HUDEP-2 (cell line): ENCODE measurements at regions not wholly inside any gene's neighbourhood (a gene's known extent, or its start where the extent isn't known, plus 50 kb on each side); places are given as distances from the start of the nearest gene placed in this dataset.

Experiments used
- DNase-seq, 76 experiments: peaks; one replicate each; lab custom pipeline; 2025; ENCODE audit not compliant: unreplicated experiment in 76 of 76; lab: John Stamatoyannopoulos, UW

GRCh38 chr18:61216051-61216450, 117.2 kb upstream of the CDH20 start:
- no peak for DNase-seq

GRCh38 chr18:61222206-61222605, 111.0 kb upstream of the CDH20 start:
- DNase-seq: no peak

DNA sequence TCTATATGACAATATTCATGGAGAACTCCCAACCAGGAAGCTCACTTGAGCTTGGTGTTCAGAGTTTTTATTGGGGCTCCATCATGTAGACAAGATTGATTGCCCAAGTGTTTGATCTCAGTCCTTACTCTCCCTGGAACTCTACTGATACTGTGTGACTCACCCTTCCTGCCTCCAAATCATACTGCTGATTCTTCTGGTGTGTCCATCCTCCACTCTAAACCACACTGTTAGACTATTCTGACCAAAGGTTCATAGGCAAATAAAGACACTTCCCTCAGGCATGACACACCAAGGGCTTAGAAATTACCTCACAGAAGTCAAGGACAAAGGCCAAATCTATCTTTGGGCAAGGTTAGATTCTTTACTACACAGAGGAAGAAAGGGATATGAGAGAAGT, 107.9 kb upstream of the CDH20 start:
- no peak for DNase-seq

- no peak for DNase-seq
These were observed 96.7 kb upstream of the CDH20 start for GRCh38 chr18:61236356-61237057.

- DNase-seq: no peak
These were observed 95.7 kb upstream of the CDH20 start for GRCh38 chr18:61237529-61237928.

GRCh38 chr18:61239051-61239450, 94.2 kb upstream of the CDH20 start:
- DNase-seq: no peak

GRCh38 chr18:61241260-61241853, 91.9 kb upstream of the CDH20 start:
- DNase-seq: no peak

DNA sequence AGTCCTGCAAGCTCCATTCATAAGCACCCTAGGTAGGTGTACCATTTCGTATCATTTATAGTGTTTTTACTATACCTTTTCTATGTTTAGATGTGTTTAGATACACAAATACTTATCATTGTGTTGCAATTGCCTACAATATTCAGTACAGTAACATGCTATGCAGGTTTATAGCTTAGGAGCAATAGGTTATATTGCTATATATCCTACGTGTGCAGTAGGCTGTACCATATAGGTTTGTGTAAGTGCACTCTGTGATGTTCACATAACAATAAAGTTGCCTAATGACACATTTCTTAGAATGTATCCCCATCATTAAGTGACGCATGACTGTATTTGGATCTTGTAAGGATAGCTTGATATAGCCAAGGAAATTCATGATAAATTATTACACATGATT, 88.6 kb upstream of the CDH20 start:
- no peak for DNase-seq

GRCh38 chr18:61245276-61245675, 88.0 kb upstream of the CDH20 start:
- no peak for DNase-seq

- DNase-seq: no peak
These were observed 84.6 kb upstream of the CDH20 start for GRCh38 chr18:61248589-61248988.

DNA sequence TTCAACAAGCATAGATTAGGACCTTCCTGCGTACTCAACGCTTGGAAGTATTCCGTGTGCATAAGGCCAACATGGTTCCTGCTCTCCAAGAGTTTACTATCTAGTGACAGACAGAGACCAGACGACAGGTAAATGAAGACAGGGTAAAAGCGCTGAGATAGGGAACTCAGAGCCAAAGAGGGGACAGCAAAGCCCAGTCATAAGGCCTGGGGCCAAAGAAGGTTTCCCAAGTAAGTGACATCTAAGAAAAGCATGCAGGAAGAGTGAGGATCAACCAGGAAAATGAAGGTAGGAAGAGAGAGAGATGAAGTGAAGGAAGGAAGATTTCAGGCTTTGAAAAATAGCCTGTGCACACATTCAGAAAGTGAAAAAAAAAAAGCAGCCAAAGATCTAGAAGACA, 76.9 kb upstream of the CDH20 start:
- no peak for DNase-seq

GRCh38 chr18:61261870-61262269, 71.4 kb upstream of the CDH20 start:
- DNase-seq: no peak

GRCh38 chr18:61272793-61273192, 60.4 kb upstream of the CDH20 start:
- no peak for DNase-seq

GRCh38 chr18:61273533-61273932, 59.7 kb upstream of the CDH20 start:
- DNase-seq: no peak

DNA sequence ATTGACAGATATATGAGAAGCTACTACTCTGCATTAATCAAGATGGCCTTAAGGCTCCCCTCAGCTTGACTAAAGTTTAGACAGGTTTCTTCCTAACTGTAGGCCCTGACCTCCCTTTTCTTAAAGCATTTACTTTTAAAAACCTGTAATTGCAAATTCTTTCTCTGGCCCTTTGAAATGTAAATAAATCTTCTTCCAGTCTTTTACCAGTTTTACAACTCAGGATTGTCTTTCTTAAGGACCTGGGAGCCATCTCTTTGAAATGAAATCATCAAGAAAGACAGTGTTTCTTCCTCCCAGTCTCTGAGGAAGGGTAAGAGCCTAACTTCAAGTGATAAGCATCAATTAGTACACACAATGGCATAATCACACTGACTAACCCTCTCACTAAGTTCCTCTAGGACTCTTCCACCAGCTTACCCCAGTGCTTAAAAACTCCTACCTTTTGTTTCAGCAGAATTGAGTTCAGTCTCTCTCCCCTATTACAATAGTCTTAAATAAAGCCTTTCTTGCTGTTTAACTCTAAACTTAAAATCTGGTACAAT, 58.7 kb upstream of the CDH20 start:
- DNase-seq: no peak

GRCh38 chr18:61277808-61278207, 55.4 kb upstream of the CDH20 start:
- no peak for DNase-seq

DNA sequence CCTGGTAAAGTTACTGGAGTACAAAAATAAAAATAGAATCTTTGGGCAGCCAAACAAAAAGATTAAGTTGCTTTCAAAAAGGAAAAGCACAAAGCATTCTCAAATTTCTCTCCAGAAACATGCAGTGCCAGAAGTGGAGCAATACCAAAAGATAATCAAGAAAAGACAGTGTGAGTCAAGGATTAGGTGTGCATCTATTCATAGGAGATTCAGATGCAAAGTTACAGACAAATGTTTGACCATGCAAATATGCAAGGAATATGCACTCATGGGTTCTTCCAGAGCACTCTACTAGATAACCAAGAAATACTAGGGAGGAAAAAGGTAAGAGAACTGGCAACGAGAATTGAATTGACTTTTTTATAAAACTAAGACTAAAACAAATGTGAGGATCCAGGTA, 51.8 kb upstream of the CDH20 start:
- no peak for DNase-seq

- no peak for DNase-seq
These were observed 50.3 kb upstream of the CDH20 start for GRCh38 chr18:61282926-61283325.
